ENCODE measurements at regions not wholly inside any gene's neighbourhood (a gene's known extent, or its start where the extent isn't known, plus 50 kb on each side); places are given as distances from the start of the nearest gene placed in this dataset.
A peak's percentile ranks its signal among the peaks of the same experiment; 100 is the strongest.

DNA sequence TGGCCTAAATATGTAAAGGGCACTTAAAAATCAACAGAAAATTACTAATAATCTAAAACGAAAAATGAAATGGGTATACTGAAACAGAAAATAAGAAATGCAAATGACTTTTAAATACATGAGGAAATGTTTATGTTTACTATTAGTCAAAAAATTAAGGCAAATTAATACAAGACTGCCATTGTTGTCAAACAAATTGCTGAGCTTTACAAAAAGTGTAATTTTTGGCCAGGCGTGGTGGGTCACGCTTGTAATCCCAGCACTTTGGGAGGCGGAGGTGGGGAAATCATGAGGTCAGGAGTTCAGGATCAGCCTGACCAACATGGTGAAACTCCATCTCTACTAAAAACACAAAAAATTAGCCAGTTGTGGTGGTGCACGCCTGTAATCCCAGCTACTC lies 343.9 kb upstream of the SGO1 start:
- no peak overlapping the region for H3K4me3 ChIP-seq
- ChIA-PET CTCF (interaction anchor here (2.1 kb wide), 1 partner anchor 18 kb away, joined by 6 read pairs; no protein-coding TSS in a partner anchor), POLR2A (no interaction called here)
- ATAC-seq (no peak), DNase-seq (ENCODE audit: low read depth in 1 of 2, low spot score in 1 of 2) (no peak), FAIRE-seq (no peak)
- H3K27ac ChIP-seq = no peak overlapping the region
- TF ChIP-seq NFE2L2 (conservative IDR thresholded peaks at IDR 0.05; ENCODE audit: low read length) (no peak), MAFK (IDR thresholded peaks at IDR 0.05; ENCODE audit: partially characterized antibody) (peak; percentile 42), CBX8 (IDR thresholded peaks at IDR 0.05) (no peak)
- no peaks in the 10 kb centered on the region for H3K4me1 ChIP-seq
- H3K9me3 ChIP-seq = no peaks in the 10 kb centered on the region
- H3K4me2 ChIP-seq = no peak overlapping the region
- 23% methylated on average over 5 of the region's 5 CpGs for WGBS (ENCODE audit: missing lambda C conversion rate)

DNA sequence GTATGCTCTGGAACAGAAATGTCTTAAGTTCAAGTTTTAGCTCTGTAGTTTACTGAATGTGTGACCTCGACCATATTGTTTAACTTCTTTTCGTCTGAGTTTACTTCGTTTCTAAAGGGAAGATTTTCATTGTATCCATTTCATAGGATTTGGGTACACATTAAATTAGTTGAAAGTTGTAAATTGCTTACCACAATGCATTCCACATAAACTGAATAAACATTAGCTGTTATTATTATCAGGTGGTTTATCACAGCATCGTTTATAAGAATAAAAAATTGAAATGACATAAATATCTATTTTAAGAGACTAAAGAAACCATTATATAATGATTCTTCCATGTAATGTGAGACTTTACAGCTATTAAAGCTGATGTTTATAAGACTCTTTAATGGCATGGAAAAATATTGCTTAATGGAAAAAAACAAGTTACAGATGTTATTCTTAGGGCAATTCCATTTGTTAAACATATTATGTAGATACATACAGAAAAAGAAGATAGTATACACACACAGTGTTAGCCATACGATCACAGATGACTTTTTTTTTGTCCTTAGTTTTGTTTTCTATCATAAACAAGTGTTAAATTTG lies 342.3 kb upstream of the SGO1 start:
- H3K9me3 ChIP-seq = no peaks in the 10 kb centered on the region
- POLR2A ChIA-PET = no interaction called here
- 1% methylated on average over 5 of the region's 5 CpGs for WGBS (ENCODE audit: missing lambda C conversion rate)
- H3K4me2 ChIP-seq = no peak overlapping the region
- ATAC-seq (no peak), DNase-seq (ENCODE audit: low read depth in 1 of 2, low spot score in 1 of 2) (no peak), FAIRE-seq (no peak)
- CTCF ChIA-PET = interaction anchor here (2.1 to 2.4 kb wide), 2 partner anchors 12 to 17 kb away, joined by 5 to 6 read pairs; no protein-coding TSS in a partner anchor
- H3K4me3 ChIP-seq = no peak overlapping the region
- no peaks in the 10 kb centered on the region for H3K4me1 ChIP-seq
- TF ChIP-seq, protein P1, sequence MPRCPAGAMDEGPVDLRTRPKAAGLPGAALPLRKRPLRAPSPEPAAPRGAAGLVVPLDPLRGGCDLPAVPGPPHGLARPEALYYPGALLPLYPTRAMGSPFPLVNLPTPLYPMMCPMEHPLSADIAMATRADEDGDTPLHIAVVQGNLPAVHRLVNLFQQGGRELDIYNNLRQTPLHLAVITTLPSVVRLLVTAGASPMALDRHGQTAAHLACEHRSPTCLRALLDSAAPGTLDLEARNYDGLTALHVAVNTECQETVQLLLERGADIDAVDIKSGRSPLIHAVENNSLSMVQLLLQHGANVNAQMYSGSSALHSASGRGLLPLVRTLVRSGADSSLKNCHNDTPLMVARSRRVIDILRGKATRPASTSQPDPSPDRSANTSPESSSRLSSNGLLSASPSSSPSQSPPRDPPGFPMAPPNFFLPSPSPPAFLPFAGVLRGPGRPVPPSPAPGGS (IDR thresholded peaks at IDR 0.05) = no peak
- TF ChIP-seq FOSB (CRISPR knock-in tag; IDR thresholded peaks at IDR 0.05) (no peak), FOXS1 (CRISPR knock-in tag; IDR thresholded peaks at IDR 0.05) (no peak), CHD2 (IDR thresholded peaks at IDR 0.05; ENCODE audit: low read length, partially characterized antibody) (no peak)
- no peak overlapping the region for H3K27ac ChIP-seq

DNA sequence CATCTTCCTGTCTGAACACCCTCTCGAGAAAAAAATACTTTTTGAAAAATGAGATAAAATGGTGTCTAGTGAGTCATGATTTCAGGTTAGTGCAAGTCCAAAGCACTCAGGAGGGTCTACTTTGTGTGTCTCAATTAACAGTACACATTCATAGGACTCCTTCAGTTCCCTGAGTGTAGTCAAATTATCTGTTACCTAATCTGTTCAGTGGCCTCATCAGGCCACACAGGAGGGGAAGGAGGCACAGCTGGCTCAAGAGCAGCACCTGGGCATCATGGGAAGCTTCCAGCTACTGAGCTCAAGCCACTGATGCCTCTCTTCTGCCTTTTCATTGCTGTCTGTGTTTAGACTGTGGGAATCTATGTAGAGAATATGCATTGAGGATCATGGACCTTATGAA lies 341.4 kb upstream of the SGO1 start:
- FAIRE-seq = no peak
- POLR2A ChIA-PET = no interaction called here
- Histone ChIP-seq H3K4me1 (no peaks in the 10 kb centered on the region), H3K4me3 (no peak overlapping the region), H3K9me3 (no peaks in the 10 kb centered on the region), H3K4me2 (no peak overlapping the region), H3K27ac (no peak overlapping the region)
- TF ChIP-seq CHD2 (IDR thresholded peaks at IDR 0.05; ENCODE audit: low read length, partially characterized antibody) (no peak), MAZ (IDR thresholded peaks at IDR 0.05; ENCODE audit: borderline replicate concordance, low read depth, low read length) (no peak), HEYL (CRISPR knock-in tag; IDR thresholded peaks at IDR 0.05) (no peak), FOSB (CRISPR knock-in tag; IDR thresholded peaks at IDR 0.05) (no peak), HOXB5 (CRISPR knock-in tag; IDR thresholded peaks at IDR 0.05) (no peak), POLR2A (IDR thresholded peaks at IDR 0.05; ENCODE audit: low read length) (no peak), FOSL2 (IDR thresholded peaks at IDR 0.05) (no peak), FOSL2 (CRISPR knock-in tag; IDR thresholded peaks at IDR 0.05) (no peak), POLR2AphosphoS2 (conservative IDR thresholded peaks at IDR 0.05; ENCODE audit: low read length) (no peak), ZSCAN20 (CRISPR knock-in tag; IDR thresholded peaks at IDR 0.05) (no peak), ESRRA (IDR thresholded peaks at IDR 0.05; ENCODE audit: borderline replicate concordance, low read length) (no peak), RFX5 (IDR thresholded peaks at IDR 0.05) (no peak), NPAS2 (CRISPR knock-in tag; IDR thresholded peaks at IDR 0.05; ENCODE audit: borderline replicate concordance) (no peak), KDM5A (IDR thresholded peaks at IDR 0.05) (no peak), ZFP36 (IDR thresholded peaks at IDR 0.05; ENCODE audit: borderline replicate concordance, partially characterized antibody) (no peak), PHF8 (IDR thresholded peaks at IDR 0.05; ENCODE audit: borderline replicate concordance, low read depth) (no peak), EHF (CRISPR knock-in tag; IDR thresholded peaks at IDR 0.05) (no peak)
- TF ChIP-seq, protein P1 (IDR thresholded peaks at IDR 0.05) = no peak
- TF ChIP-seq, protein P2, sequence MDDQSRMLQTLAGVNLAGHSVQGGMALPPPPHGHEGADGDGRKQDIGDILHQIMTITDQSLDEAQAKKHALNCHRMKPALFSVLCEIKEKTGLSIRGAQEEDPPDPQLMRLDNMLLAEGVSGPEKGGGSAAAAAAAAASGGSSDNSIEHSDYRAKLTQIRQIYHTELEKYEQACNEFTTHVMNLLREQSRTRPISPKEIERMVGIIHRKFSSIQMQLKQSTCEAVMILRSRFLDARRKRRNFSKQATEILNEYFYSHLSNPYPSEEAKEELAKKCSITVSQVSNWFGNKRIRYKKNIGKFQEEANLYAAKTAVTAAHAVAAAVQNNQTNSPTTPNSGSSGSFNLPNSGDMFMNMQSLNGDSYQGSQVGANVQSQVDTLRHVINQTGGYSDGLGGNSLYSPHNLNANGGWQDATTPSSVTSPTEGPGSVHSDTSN (IDR thresholded peaks at IDR 0.05) = no peak
- no peak for ATAC-seq
- CTCF ChIA-PET = interaction anchor here (2.4 kb wide), 1 partner anchor 11 kb away, joined by 5 read pairs; no protein-coding TSS in a partner anchor
- DNase-seq (ENCODE audit: low read depth in 1 of 2, low spot score in 1 of 2) = no peak
- 0% methylated on average over 1 of the region's 1 CpG for WGBS (ENCODE audit: missing lambda C conversion rate)

All from A549 (cell line).